HepG2 (cell line): ENCODE measurements at regions not wholly inside any gene's neighbourhood (a gene's known extent, or its start where the extent isn't known, plus 50 kb on each side); places are given as distances from the start of the nearest gene placed in this dataset.

ENCODE experiments used
- ATAC-seq: fragments of 200-7000 bp; cut with Tn5 transposase; 3 replicates; pipeline ENCODE4 v1.9.1; 2020; ENCODE audit warnings: mild to moderate bottlenecking, moderate library complexity
- BruUV-seq: library from RNA; stranded (reverse); fragments of 400-500 nt; replicated peaks from 2 replicates; lab custom pipeline; 2021; lab: Mats Ljungman, UMichigan
- CTCF ChIA-PET: fragments of 300-600 bp; formaldehyde crosslinking; extraction: SDS; loops from one replicate; lab custom pipeline; 2021; ENCODE audit warnings: low total read pairs, inconsistent platforms, low intra/inter-chr PET ratio; lab: Yijun Ruan, JAX
- POLR2A ChIA-PET: fragments of 350-600 bp; sonication (Branson Sonifier 250); formaldehyde crosslinking; loops from one replicate; lab custom pipeline; 2020; ENCODE audit warnings: antibody characterized with exemption, inconsistent platforms; lab: Yijun Ruan, JAX
- DNase-seq: peaks from one replicate; pipeline ENCODE4 v3.0.0-alpha.2; 2015; ENCODE audit warnings: low spot score
- FAIRE-seq: peaks from 3 replicates; lab custom pipeline; 2011; peaks lifted over from hg19 to GRCh38; lab: Jason Lieb, UNC
- H2AFZ ChIP-seq: one replicate; pipeline ENCODE4 v1.6.1; 2011; ENCODE audit warnings: low read length, inconsistent platforms
- H3K27ac ChIP-seq: fragments of 300-600 bp; 3 replicates; pipeline ENCODE4 v1.8.0; 2011; ENCODE audit warnings: mixed run types, mild to moderate bottlenecking, mixed read lengths, low read length, inconsistent platforms; ENCODE audit not compliant: insufficient read depth; ENCODE audit errors: extremely low read length
- H3K27me3 ChIP-seq, 2 experiments: fragments of 200-600 bp in 1 of 2; 2 replicates in 1 of 2; 3 replicates in 1 of 2; pipeline versions ENCODE4 v1.6.0 to v1.8.0; 2011; ENCODE audit warnings: low read length in 2 of 2, mild to moderate bottlenecking in 2 of 2, moderate library complexity in 2 of 2, inconsistent platforms in 1 of 2; ENCODE audit not compliant: insufficient read depth in 2 of 2, control insufficient read depth in 1 of 2
- H3K36me3 ChIP-seq, 2 experiments: fragments of 200-600 bp in 1 of 2; replicated peaks in 1 of 2; 2 replicates in 1 of 2; 3 replicates in 1 of 2; pipeline versions ENCODE4 v1.5.1 to v1.8.0; 2011; ENCODE audit warnings: low read length in 2 of 2, inconsistent platforms in 1 of 2; ENCODE audit not compliant: insufficient read depth in 2 of 2, control insufficient read depth in 1 of 2
- H3K4me1 ChIP-seq: 2 replicates; pipeline ENCODE4 v1.5.1; 2012; ENCODE audit warnings: low read length, inconsistent platforms; ENCODE audit not compliant: insufficient read depth
- H3K4me2 ChIP-seq: 2 replicates; pipeline ENCODE4 v1.6.0; 2011; ENCODE audit warnings: low read depth, low read length, inconsistent platforms
- H3K4me3 ChIP-seq, 3 experiments: fragments of 200-600 bp in 1 of 3; sonication (generic), shearing (Covaris generic) in 1 of 3; replicated peaks in 1 of 3; 2 replicates each; pipeline ENCODE4 v1.5.1; 2011 to 2016; ENCODE audit warnings: low read length in 3 of 3, inconsistent platforms in 2 of 3, low read depth in 2 of 3, mild to moderate bottlenecking in 2 of 3, control low read depth in 1 of 3, mixed read lengths in 1 of 3; ENCODE audit not compliant: insufficient read depth in 1 of 3
- H3K79me2 ChIP-seq: one replicate; pipeline ENCODE4 v1.6.1; 2011; ENCODE audit warnings: low read length, inconsistent platforms; ENCODE audit not compliant: insufficient read depth
- H3K9ac ChIP-seq: 2 replicates; pipeline ENCODE4 v1.6.0; 2011; ENCODE audit warnings: mild to moderate bottlenecking, low read depth, low read length, inconsistent platforms; ENCODE audit not compliant: insufficient read depth
- H3K9me3 ChIP-seq: 2 replicates; pipeline ENCODE4 v1.5.1; 2012; ENCODE audit warnings: mild to moderate bottlenecking, low read length
- H4K20me1 ChIP-seq: 2 replicates; pipeline ENCODE4 v1.6.0; 2011; ENCODE audit warnings: inconsistent platforms, mild to moderate bottlenecking, low read length, moderate library complexity; ENCODE audit not compliant: insufficient read depth
- HOXA9 ChIP-seq: sonication (generic); formaldehyde crosslinking; IDR thresholded peaks from 2 replicates; pipeline ENCODE4 v1.8.1; 2022; ENCODE audit warnings: missing genetic modification reagents, mild to moderate bottlenecking, moderate library complexity, borderline replicate concordance
- IKZF1 ChIP-seq: fragments of 450-650 bp; IDR thresholded peaks from 2 replicates; pipeline ENCODE4 v1.7.1; 2016
- IRX3 ChIP-seq: sonication (generic); formaldehyde crosslinking; IDR thresholded peaks from 2 replicates; pipeline ENCODE4 v1.8.1; 2023; ENCODE audit warnings: mild to moderate bottlenecking, low read depth, missing genetic modification reagents, borderline replicate concordance
- MIER2 ChIP-seq: IDR thresholded peaks from 2 replicates; pipeline ENCODE4 v1.6.1; 2016; ENCODE audit warnings: missing biosample characterization, missing genetic modification reagents
- MTF1 ChIP-seq: sonication (generic); formaldehyde crosslinking; IDR thresholded peaks from 2 replicates; pipeline ENCODE4 v1.5.0; 2020; ENCODE audit warnings: missing genetic modification reagents
- ONECUT2 ChIP-seq: sonication (generic); formaldehyde crosslinking; IDR thresholded peaks from 2 replicates; pipeline ENCODE4 v1.4.0; 2020; ENCODE audit warnings: missing genetic modification reagents
- PHF5A ChIP-seq: IDR thresholded peaks from one replicate; pipeline ENCODE4 v1.6.1; 2018; ENCODE audit warnings: low read depth, missing genetic modification reagents; ENCODE audit not compliant: unreplicated experiment
- SATB2 ChIP-seq: sonication (generic); formaldehyde crosslinking; IDR thresholded peaks from 2 replicates; pipeline ENCODE4 v1.5.0; 2020; ENCODE audit warnings: missing genetic modification reagents
- SUZ12 ChIP-seq: fragments of 150-350 bp; IDR thresholded peaks from 2 replicates; pipeline ENCODE4 v1.6.1; 2014; ENCODE audit warnings: low read depth, low read length
- ZNF17 ChIP-seq: sonication (generic); formaldehyde crosslinking; IDR thresholded peaks from 2 replicates; pipeline ENCODE4 v1.5.0; 2020; ENCODE audit warnings: mild to moderate bottlenecking, missing genetic modification reagents
- ZNF24 ChIP-seq: fragments of 450-650 bp; IDR thresholded peaks from 2 replicates; pipeline ENCODE4 v1.6.1; 2017; ENCODE audit warnings: antibody characterized with exemption, mild to moderate bottlenecking
- ZNF317 ChIP-seq: sonication (generic); formaldehyde crosslinking; IDR thresholded peaks from 2 replicates; pipeline ENCODE4 v1.5.0; 2020; ENCODE audit warnings: mild to moderate bottlenecking, missing genetic modification reagents
- ZNF34 ChIP-seq: sonication (generic); formaldehyde crosslinking; IDR thresholded peaks from 2 replicates; pipeline ENCODE4 v1.4.0; 2020; ENCODE audit warnings: mild to moderate bottlenecking, missing genetic modification reagents, borderline replicate concordance
- ZNF589 ChIP-seq: sonication (generic); formaldehyde crosslinking; conservative IDR thresholded peaks from 2 replicates; pipeline ENCODE4 v1.8.0; 2022; ENCODE audit warnings: mild to moderate bottlenecking, moderate library complexity, missing genetic modification reagents
- ZNF652 ChIP-seq: IDR thresholded peaks from 2 replicates; pipeline ENCODE4 v1.6.1; 2016; ENCODE audit warnings: low read depth, borderline replicate concordance
- WGBS: methylation state at CpG from one replicate; pipeline ENCODE4 v1.1.6; 2017; ENCODE audit warnings: low lambda C conversion rate; 5-methylcytosine and 5-hydroxymethylcytosine counted together
- in situ Hi-C: cut with HindIII; loops from 2 replicates; pipeline ENCODE4 v1.10.0; 2017; ENCODE audit warnings: low pct_unique_long_range_greater_than_20kb; ENCODE audit not compliant: extremely low pct_ligation_motif_present
- intact Hi-C: fragments of 100-400 bp; cut with micrococcal nuclease; formaldehyde crosslinking; loops from one replicate; pipeline ENCODE4 v1.10.0; 2022; ENCODE audit not compliant: unreplicated experiment
- TF ChIP-seq, protein P1 (sequence below), 2 experiments: sonication (generic) in 1 of 2; formaldehyde crosslinking in 1 of 2; IDR thresholded peaks; 2 replicates each; pipeline versions ENCODE4 v1.6.1 to v1.9.0; 2014 to 2022; ENCODE audit warnings: antibody characterized with exemption in 1 of 2, borderline replicate concordance in 1 of 2, inconsistent platforms in 1 of 2, low read depth in 1 of 2, missing genetic modification reagents in 1 of 2
- TF ChIP-seq, protein P2 (sequence below): sonication (generic); formaldehyde crosslinking; IDR thresholded peaks from 2 replicates; pipeline ENCODE4 v1.8.0; 2022; ENCODE audit warnings: mild to moderate bottlenecking, missing genetic modification reagents, moderate library complexity
- TF ChIP-seq, protein P3 (sequence below): sonication (generic); formaldehyde crosslinking; conservative IDR thresholded peaks from 2 replicates; pipeline ENCODE4 v1.8.0; 2022; ENCODE audit warnings: missing genetic modification reagents

DNA sequence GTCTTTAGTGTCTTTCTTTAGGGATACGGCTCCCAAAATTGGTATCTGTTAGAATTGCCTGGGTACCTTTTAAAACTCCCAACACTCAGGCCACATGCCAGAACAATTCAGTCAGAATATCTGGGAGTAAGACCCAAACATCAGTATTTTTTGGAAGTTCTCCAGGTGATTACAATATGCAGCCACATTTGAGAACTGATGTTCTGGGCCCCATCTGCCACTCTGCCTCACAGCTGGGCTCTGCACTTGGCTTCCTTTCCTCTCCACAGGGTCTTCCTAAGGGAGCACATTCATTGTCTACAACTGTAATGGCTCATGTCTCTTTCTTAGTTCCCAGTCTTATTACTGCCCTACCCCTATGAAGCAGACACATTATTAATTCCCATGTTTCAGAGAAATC, 394.5 kb downstream of the MFSD1 start:
- TF ChIP-seq IKZF1 (no peak), ZNF652 (no peak), ZNF17 (CRISPR knock-in tag) (no peak), HOXA9 (CRISPR knock-in tag) (no peak), ZNF24 (no peak), SATB2 (CRISPR knock-in tag) (no peak), MIER2 (no peak), PHF5A (no peak), ZNF317 (CRISPR knock-in tag) (no peak), ONECUT2 (CRISPR knock-in tag) (no peak), SUZ12 (no peak), ZNF34 (no peak), IRX3 (CRISPR knock-in tag) (no peak), ZNF589 (CRISPR knock-in tag) (no peak), MTF1 (CRISPR knock-in tag) (no peak)
- TF ChIP-seq, protein P1, sequence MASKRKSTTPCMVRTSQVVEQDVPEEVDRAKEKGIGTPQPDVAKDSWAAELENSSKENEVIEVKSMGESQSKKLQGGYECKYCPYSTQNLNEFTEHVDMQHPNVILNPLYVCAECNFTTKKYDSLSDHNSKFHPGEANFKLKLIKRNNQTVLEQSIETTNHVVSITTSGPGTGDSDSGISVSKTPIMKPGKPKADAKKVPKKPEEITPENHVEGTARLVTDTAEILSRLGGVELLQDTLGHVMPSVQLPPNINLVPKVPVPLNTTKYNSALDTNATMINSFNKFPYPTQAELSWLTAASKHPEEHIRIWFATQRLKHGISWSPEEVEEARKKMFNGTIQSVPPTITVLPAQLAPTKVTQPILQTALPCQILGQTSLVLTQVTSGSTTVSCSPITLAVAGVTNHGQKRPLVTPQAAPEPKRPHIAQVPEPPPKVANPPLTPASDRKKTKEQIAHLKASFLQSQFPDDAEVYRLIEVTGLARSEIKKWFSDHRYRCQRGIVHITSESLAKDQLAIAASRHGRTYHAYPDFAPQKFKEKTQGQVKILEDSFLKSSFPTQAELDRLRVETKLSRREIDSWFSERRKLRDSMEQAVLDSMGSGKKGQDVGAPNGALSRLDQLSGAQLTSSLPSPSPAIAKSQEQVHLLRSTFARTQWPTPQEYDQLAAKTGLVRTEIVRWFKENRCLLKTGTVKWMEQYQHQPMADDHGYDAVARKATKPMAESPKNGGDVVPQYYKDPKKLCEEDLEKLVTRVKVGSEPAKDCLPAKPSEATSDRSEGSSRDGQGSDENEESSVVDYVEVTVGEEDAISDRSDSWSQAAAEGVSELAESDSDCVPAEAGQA (IDR thresholded peaks at IDR 0.05; ENCODE audit: low read depth), result no peak
- TF ChIP-seq, protein P1 (CRISPR knock-in tag; IDR thresholded peaks at IDR 0.05; ENCODE audit: borderline replicate concordance), result no peak
- TF ChIP-seq, protein P2, sequence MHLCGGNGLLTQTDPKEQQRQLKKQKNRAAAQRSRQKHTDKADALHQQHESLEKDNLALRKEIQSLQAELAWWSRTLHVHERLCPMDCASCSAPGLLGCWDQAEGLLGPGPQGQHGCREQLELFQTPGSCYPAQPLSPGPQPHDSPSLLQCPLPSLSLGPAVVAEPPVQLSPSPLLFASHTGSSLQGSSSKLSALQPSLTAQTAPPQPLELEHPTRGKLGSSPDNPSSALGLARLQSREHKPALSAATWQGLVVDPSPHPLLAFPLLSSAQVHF, result no peak
- TF ChIP-seq, protein P3, sequence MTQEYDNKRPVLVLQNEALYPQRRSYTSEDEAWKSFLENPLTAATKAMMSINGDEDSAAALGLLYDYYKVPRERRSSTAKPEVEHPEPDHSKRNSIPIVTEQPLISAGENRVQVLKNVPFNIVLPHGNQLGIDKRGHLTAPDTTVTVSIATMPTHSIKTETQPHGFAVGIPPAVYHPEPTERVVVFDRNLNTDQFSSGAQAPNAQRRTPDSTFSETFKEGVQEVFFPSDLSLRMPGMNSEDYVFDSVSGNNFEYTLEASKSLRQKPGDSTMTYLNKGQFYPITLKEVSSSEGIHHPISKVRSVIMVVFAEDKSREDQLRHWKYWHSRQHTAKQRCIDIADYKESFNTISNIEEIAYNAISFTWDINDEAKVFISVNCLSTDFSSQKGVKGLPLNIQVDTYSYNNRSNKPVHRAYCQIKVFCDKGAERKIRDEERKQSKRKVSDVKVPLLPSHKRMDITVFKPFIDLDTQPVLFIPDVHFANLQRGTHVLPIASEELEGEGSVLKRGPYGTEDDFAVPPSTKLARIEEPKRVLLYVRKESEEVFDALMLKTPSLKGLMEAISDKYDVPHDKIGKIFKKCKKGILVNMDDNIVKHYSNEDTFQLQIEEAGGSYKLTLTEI (CRISPR knock-in tag), result no peak
- Histone ChIP-seq H3K9ac (no peak overlapping the region), H4K20me1 (no peaks in the 10 kb centered on the region), H3K4me2 (no peak overlapping the region), H3K4me1 (no peaks in the 10 kb centered on the region), H3K79me2 (no peaks in the 10 kb centered on the region), H3K36me3 (no peaks in the 10 kb centered on the region), H3K4me3 (no peak overlapping the region), H3K27ac (no peak overlapping the region), H2AFZ (no peak overlapping the region), H3K9me3 (no peaks in the 10 kb centered on the region), H3K27me3 (no peaks in the 10 kb centered on the region)
- ChIA-PET CTCF (no interaction called here), POLR2A (no interaction called here)
- no peak for FAIRE-seq
- no peak for DNase-seq
- no peak for ATAC-seq
- 5% methylated on average over 1 of the region's 1 CpG for WGBS
- no TSS peak for BruUV-seq
- in situ Hi-C loops (no loop called here), intact Hi-C loops (no loop called here)
